LNCaP clone FGC (cell line): ENCODE measurements at regions not wholly inside any gene's neighbourhood (a gene's known extent, or its start where the extent isn't known, plus 50 kb on each side); places are given as distances from the start of the nearest gene placed in this dataset.

Experiments used
- DNase-seq: peaks from one replicate; pipeline ENCODE4 v3.0.0-alpha.2; 2011; ENCODE audit warnings: low read depth
- H3K4me3 ChIP-seq: 2 replicates; pipeline ENCODE4 v1.5.1; 2011; ENCODE audit warnings: mild to moderate bottlenecking, low read depth, low read length, control low read depth
- CTCF ChIP-seq: IDR thresholded peaks from 2 replicates; pipeline ENCODE4 v1.5.1; 2012; ENCODE audit warnings: mild to moderate bottlenecking; ENCODE audit not compliant: control insufficient read depth, insufficient read depth; ENCODE audit errors: extremely low read depth

GRCh38 chr3:877001-877400 lies 215.8 kb upstream of the CNTN6 start:
- TF ChIP-seq CTCF, result no peak
- DNase-seq, result no peak
- no peak overlapping the region for H3K4me3 ChIP-seq

- no peak for DNase-seq
- TF ChIP-seq CTCF, result no peak
Observed at GRCh38 chr3:878746-879145, 214.1 kb upstream of the CNTN6 start.

GRCh38 chr3:880371-880770 lies 212.5 kb upstream of the CNTN6 start:
- no peak for TF ChIP-seq CTCF
- no peak for DNase-seq
- H3K4me3 ChIP-seq, result no peak overlapping the region

More at GRCh38 chr3:878746-879145, 214.1 kb upstream of the CNTN6 start:
- no peak overlapping the region for H3K4me3 ChIP-seq

GRCh38 chr3:882533-882932 lies 210.3 kb upstream of the CNTN6 start:
- TF ChIP-seq CTCF, result no peak
- no peak overlapping the region for H3K4me3 ChIP-seq
- no peak for DNase-seq

- TF ChIP-seq CTCF, result peak; percentile 45
- no peak for DNase-seq
- no peak overlapping the region for H3K4me3 ChIP-seq
Observed at GRCh38 chr3:901953-902778, 190.7 kb upstream of the CNTN6 start.

GRCh38 chr3:905217-905616 lies 187.6 kb upstream of the CNTN6 start:
- DNase-seq, result no peak
- no peak for TF ChIP-seq CTCF
- no peak overlapping the region for H3K4me3 ChIP-seq

GRCh38 chr3:906739-907138 lies 186.1 kb upstream of the CNTN6 start:
- no peak overlapping the region for H3K4me3 ChIP-seq
- no peak for TF ChIP-seq CTCF
- DNase-seq, result no peak
